HCT116 (cell line): ENCODE measurements at regions not wholly inside any gene's neighbourhood (a gene's known extent, or its start where the extent isn't known, plus 50 kb on each side); places are given as distances from the start of the nearest gene placed in this dataset.

ENCODE experiments used
- CBX3 ChIP-seq: IDR thresholded peaks from 2 replicates; pipeline ENCODE4 v1.6.1; 2012; ENCODE audit warnings: low read depth
- CEBPB ChIP-seq: IDR thresholded peaks from 2 replicates; pipeline ENCODE4 v1.6.1; 2012; ENCODE audit warnings: low read depth
- EGR1 ChIP-seq: IDR thresholded peaks from 2 replicates; pipeline ENCODE4 v1.6.1; 2012; ENCODE audit warnings: low read depth
- EZH2 ChIP-seq: fragments of 200-600 bp; sonication (generic); IDR thresholded peaks from 2 replicates; pipeline ENCODE4 v1.6.1; 2017; ENCODE audit warnings: antibody characterized with exemption, mixed run types
- FOSL1 ChIP-seq: IDR thresholded peaks from 2 replicates; pipeline ENCODE4 v1.6.1; 2012; ENCODE audit warnings: low read depth
- POLR2A ChIP-seq: IDR thresholded peaks from 2 replicates; pipeline ENCODE4 v1.7.0; 2011; ENCODE audit warnings: borderline replicate concordance; ENCODE audit not compliant: insufficient read depth, insufficient read length; ENCODE audit errors: extremely low read depth
- POLR2AphosphoS5 ChIP-seq: IDR thresholded peaks from 2 replicates; pipeline ENCODE4 v1.6.1; 2011; ENCODE audit warnings: mild to moderate bottlenecking, low read depth, low read length, moderate library complexity
- SIN3A ChIP-seq: IDR thresholded peaks from 2 replicates; pipeline ENCODE4 v1.6.1; 2012; ENCODE audit warnings: low read depth
- SRF ChIP-seq: IDR thresholded peaks from 2 replicates; pipeline ENCODE4 v1.6.1; 2012; ENCODE audit warnings: low read depth
- TF ChIP-seq, protein P1 (sequence below), 3 experiments: fragments of 200-600 bp in 1 of 3; sonication (generic) in 1 of 3; IDR thresholded peaks in 2 of 3; conservative IDR thresholded peaks in 1 of 3; 2 replicates each; pipeline ENCODE4 v1.5.1; 2012 to 2017; ENCODE audit warnings: low read depth in 2 of 3, low read length in 2 of 3, antibody characterized with exemption in 1 of 3, borderline replicate concordance in 1 of 3, control low read depth in 1 of 3, mild to moderate bottlenecking in 1 of 3, mixed read lengths in 1 of 3, mixed run types in 1 of 3, moderate library complexity in 1 of 3; ENCODE audit not compliant: insufficient read depth in 1 of 3
- TF ChIP-seq, protein P2 (sequence below): IDR thresholded peaks from 2 replicates; pipeline ENCODE4 v1.6.1; 2012
- TF ChIP-seq, protein P3 (sequence below): IDR thresholded peaks from 2 replicates; pipeline ENCODE4 v1.6.1; 2011; ENCODE audit warnings: mild to moderate bottlenecking, low read length, moderate library complexity; ENCODE audit not compliant: insufficient replicate concordance; ENCODE audit errors: extremely low read depth

DNA sequence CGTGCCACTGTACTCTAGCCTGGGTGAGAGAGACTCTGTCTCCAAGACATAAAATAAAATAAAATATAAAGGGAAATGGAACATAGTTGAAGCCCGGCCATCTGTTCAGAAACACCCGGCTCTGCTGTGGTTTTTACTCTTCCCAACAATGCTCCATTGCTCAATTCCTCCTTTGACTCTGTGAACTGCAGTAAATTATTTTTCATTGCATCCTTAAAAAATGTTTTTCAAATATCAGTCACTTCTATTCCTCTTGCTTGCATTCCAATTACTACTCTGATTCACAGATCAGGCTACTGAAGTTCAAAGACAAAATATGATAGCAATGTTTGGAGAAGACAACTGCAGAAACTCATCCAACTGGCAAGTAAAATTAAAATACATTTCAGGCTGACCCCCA, 983.0 kb downstream of the SORCS1 start:
- TF ChIP-seq FOSL1 (no peak), SIN3A (no peak), SRF (no peak), POLR2AphosphoS5 (no peak), EZH2 (no peak), EGR1 (no peak), POLR2A (no peak), CBX3 (no peak), CEBPB (no peak)
- TF ChIP-seq, protein P1, sequence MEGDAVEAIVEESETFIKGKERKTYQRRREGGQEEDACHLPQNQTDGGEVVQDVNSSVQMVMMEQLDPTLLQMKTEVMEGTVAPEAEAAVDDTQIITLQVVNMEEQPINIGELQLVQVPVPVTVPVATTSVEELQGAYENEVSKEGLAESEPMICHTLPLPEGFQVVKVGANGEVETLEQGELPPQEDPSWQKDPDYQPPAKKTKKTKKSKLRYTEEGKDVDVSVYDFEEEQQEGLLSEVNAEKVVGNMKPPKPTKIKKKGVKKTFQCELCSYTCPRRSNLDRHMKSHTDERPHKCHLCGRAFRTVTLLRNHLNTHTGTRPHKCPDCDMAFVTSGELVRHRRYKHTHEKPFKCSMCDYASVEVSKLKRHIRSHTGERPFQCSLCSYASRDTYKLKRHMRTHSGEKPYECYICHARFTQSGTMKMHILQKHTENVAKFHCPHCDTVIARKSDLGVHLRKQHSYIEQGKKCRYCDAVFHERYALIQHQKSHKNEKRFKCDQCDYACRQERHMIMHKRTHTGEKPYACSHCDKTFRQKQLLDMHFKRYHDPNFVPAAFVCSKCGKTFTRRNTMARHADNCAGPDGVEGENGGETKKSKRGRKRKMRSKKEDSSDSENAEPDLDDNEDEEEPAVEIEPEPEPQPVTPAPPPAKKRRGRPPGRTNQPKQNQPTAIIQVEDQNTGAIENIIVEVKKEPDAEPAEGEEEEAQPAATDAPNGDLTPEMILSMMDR (IDR thresholded peaks at IDR 0.05 in 2 of 3, conservative IDR thresholded peaks at IDR 0.05 in 1 of 3; ENCODE audit: borderline replicate concordance in 1 of 3, insufficient read depth in 1 of 3, low read depth in 2 of 3, low read length in 2 of 3), result no peak
- TF ChIP-seq, protein P2, sequence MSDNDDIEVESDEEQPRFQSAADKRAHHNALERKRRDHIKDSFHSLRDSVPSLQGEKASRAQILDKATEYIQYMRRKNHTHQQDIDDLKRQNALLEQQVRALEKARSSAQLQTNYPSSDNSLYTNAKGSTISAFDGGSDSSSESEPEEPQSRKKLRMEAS, result no peak
- TF ChIP-seq, protein P3, sequence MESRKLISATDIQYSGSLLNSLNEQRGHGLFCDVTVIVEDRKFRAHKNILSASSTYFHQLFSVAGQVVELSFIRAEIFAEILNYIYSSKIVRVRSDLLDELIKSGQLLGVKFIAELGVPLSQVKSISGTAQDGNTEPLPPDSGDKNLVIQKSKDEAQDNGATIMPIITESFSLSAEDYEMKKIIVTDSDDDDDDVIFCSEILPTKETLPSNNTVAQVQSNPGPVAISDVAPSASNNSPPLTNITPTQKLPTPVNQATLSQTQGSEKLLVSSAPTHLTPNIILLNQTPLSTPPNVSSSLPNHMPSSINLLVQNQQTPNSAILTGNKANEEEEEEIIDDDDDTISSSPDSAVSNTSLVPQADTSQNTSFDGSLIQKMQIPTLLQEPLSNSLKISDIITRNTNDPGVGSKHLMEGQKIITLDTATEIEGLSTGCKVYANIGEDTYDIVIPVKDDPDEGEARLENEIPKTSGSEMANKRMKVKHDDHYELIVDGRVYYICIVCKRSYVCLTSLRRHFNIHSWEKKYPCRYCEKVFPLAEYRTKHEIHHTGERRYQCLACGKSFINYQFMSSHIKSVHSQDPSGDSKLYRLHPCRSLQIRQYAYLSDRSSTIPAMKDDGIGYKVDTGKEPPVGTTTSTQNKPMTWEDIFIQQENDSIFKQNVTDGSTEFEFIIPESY, result no peak
